Naive thymus-derived CD8-positive, alpha-beta T cell (primary cell): ENCODE measurements at regions not wholly inside any gene's neighbourhood (a gene's known extent, or its start where the extent isn't known, plus 50 kb on each side); places are given as distances from the start of the nearest gene placed in this dataset.
"Not testable (repeated sequence)": the region's sequence is repeated elsewhere in the genome, so short reads cannot be mapped to it uniquely, and the experiment has no call there.

Experiments used
- ATAC-seq, 2 donors: fragments of 150-1000 bp; cut with Tn5 transposase in 1 of 2; sonication (Bioruptor Pico), chemical (Tn5 transposase) in 1 of 2; 1 replicate in 1 of 2; 2 replicates in 1 of 2; pipeline ENCODE4 v1.10.0; 2021; ENCODE audit warnings: mild to moderate bottlenecking in 2 of 2, moderate library complexity in 2 of 2
- POLR2A ChIA-PET: fragments of 350-600 bp; sonication (Branson Sonifier 250); formaldehyde crosslinking; loops from one replicate; lab custom pipeline; 2021; ENCODE audit warnings: antibody characterized with exemption; lab: Charles Lee
- DNase-seq, 10 donors: peaks; one replicate each; pipeline versions ENCODE4 v3.0.0 to v3.0.0-alpha.2; 2020 to 2022
- H3K27ac Mint-ChIP-seq, 10 donors: one replicate each; pipeline ENCODE4 v1.8.0; 2020 to 2022; ENCODE audit warnings: mild to moderate bottlenecking in 10 of 10, mixed read lengths in 10 of 10, moderate library complexity in 4 of 10, inconsistent platforms in 1 of 10
- H3K27me3 Mint-ChIP-seq, 5 donors: one replicate each; pipeline ENCODE4 v1.8.0; 2021 to 2022; ENCODE audit warnings: mixed read lengths in 5 of 5
- H3K36me3 Mint-ChIP-seq, 3 donors: one replicate each; pipeline ENCODE4 v1.8.0; 2020 to 2022; ENCODE audit warnings: mixed read lengths in 3 of 3, mild to moderate bottlenecking in 2 of 3, inconsistent platforms in 1 of 3
- H3K4me1 Mint-ChIP-seq, 4 donors: one replicate each; pipeline ENCODE4 v1.8.0; 2021 to 2022; ENCODE audit warnings: mixed read lengths in 4 of 4
- H3K4me3 Mint-ChIP-seq, 10 donors: one replicate each; pipeline ENCODE4 v1.8.0; 2020 to 2022; ENCODE audit warnings: mild to moderate bottlenecking in 10 of 10, mixed read lengths in 10 of 10, moderate library complexity in 6 of 10, inconsistent platforms in 1 of 10
- H3K9me3 Mint-ChIP-seq, 9 donors: one replicate each; pipeline ENCODE4 v1.8.0; 2020 to 2022; ENCODE audit warnings: mixed read lengths in 9 of 9, mild to moderate bottlenecking in 3 of 9, inconsistent platforms in 1 of 9, moderate library complexity in 1 of 9

DNA sequence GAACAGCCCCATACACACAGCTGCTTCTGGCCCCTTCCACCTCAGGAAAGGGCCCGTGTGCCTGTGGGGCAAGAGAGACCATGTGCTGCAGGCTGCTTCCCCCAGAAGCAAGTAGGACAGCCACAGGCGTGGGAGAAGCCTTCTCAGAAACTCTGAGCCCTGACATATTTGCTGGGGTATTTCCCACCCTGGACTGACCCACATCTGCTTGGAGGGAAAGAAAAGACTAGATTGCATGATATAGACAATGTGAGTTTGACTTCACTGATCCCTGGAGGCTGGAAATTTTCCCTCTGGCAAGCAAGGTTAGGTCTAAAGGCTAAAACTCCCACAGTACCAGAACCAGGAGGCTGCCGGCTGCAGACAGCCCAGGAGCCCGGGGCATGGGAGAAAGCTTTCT, 213.3 kb upstream of the SSTR4 start:
- POLR2A ChIA-PET = no interaction called here
- no peak for DNase-seq
- ATAC-seq = no peak
- Mint-ChIP-seq H3K27me3 (no peaks in the 10 kb centered on the region), H3K36me3 (no peaks in the 10 kb centered on the region), H3K4me3 (no peak overlapping the region), H3K9me3 (no peaks in the 10 kb centered on the region), H3K27ac (no peak overlapping the region), H3K4me1 (no peaks in the 10 kb centered on the region)

DNA sequence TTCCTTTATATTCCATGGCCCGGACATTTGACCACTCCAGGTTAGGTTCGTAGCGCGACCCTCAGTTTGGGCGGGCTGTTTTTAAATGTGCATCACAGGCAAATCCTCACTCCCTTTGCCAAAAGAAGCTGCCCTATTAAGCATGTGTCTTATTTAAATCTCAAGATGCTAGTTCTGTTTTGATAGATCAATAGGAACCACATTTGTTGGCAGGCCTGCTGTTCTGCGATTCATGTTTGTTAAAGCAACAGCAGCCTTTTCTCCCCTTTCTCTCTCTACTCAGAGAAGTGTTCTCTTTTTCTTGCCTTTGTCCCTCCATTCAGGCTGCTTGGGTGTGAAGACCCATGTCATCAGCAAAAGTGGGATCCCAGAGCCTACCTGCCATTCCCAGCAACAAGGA, 212.0 kb upstream of the SSTR4 start:
- Mint-ChIP-seq H3K9me3 (no peaks in the 10 kb centered on the region), H3K27ac (no peak overlapping the region), H3K36me3 (no peaks in the 10 kb centered on the region), H3K27me3 (no peaks in the 10 kb centered on the region), H3K4me3 (no peak overlapping the region), H3K4me1 (no peaks in the 10 kb centered on the region)
- POLR2A ChIA-PET = no interaction called here
- DNase-seq (no peak), ATAC-seq (no peak)

DNA sequence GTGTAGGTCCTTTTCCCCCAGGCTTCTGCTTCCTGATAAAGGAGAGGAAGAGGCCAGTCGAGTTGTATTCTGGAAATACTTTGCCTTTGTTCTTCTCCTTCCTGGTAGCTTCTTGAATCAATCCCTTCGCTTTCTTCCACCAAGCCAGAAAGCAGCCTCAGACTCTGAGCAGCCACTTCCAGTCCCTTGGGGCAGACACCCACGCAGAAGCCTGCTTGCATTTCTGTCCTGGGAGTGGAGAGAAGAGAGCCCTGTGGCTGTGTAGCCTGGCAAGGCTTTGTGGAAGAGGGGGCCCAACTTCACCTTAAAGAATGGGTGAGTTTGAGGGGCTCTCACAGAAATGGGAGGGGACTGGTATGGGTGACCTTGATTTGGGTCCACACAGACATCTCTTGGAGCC, 211.0 kb upstream of the SSTR4 start:
- Mint-ChIP-seq H3K4me3 (no peak overlapping the region), H3K4me1 (no peaks in the 10 kb centered on the region), H3K27me3 (no peaks in the 10 kb centered on the region), H3K36me3 (no peaks in the 10 kb centered on the region), H3K27ac (no peak overlapping the region), H3K9me3 (peaks cover 0 to 2% (median 0%) of the 10 kb centered on the region in 9 donors)
- ATAC-seq (no peak), DNase-seq (no peak)
- POLR2A ChIA-PET = no interaction called here

DNA sequence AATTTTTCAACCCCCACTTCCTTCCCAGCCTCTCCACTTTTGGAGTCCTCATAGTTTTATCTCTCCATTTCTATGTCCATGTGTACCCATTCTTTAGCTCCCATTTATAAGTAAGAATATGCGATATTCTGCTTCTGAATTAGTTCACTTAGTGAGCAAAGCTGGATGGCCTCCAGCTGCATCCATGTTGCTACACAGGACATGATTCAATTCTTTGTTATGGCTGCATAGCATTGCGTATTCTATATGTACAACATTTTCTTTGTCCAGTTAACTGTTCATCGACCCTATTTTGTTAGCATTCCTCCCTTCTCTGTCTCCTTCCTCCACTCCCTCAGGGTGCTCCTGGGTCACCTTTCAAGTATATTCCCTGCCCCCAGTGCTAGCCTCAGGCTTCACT, 210.0 kb upstream of the SSTR4 start:
- DNase-seq (no peak), ATAC-seq (no peak)
- H3K27me3 Mint-ChIP-seq = no peaks in the 10 kb centered on the region
- H3K4me3 Mint-ChIP-seq = no peak overlapping the region
- POLR2A ChIA-PET = no interaction called here
- H3K27ac Mint-ChIP-seq = no peak overlapping the region
- no peaks in the 10 kb centered on the region for H3K36me3 Mint-ChIP-seq
- peaks cover 0 to 9% (median 0%) of the 10 kb centered on the region in 9 donors for H3K9me3 Mint-ChIP-seq
- H3K4me1 Mint-ChIP-seq = no peaks in the 10 kb centered on the region

DNA sequence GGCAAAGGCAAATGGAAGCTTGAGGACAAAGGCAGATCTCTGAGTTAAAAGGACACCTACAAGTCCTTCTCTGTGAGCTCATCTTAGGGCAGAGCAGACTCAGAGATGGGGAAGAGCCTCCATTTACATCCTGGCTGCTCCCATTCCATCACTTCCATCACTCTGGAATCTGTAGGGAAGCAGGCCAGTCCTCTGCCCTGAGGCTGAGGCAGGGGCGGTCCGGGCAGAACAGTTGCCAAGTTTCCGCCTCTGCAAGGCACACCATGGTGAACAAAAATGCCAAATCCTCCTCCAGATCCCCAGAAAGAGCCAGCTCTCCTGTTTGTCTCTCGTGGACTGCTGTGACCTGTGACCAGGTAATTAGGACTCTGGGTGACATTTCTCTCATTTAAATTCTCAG, 209.6 kb upstream of the SSTR4 start:
- ATAC-seq = no peak

DNA sequence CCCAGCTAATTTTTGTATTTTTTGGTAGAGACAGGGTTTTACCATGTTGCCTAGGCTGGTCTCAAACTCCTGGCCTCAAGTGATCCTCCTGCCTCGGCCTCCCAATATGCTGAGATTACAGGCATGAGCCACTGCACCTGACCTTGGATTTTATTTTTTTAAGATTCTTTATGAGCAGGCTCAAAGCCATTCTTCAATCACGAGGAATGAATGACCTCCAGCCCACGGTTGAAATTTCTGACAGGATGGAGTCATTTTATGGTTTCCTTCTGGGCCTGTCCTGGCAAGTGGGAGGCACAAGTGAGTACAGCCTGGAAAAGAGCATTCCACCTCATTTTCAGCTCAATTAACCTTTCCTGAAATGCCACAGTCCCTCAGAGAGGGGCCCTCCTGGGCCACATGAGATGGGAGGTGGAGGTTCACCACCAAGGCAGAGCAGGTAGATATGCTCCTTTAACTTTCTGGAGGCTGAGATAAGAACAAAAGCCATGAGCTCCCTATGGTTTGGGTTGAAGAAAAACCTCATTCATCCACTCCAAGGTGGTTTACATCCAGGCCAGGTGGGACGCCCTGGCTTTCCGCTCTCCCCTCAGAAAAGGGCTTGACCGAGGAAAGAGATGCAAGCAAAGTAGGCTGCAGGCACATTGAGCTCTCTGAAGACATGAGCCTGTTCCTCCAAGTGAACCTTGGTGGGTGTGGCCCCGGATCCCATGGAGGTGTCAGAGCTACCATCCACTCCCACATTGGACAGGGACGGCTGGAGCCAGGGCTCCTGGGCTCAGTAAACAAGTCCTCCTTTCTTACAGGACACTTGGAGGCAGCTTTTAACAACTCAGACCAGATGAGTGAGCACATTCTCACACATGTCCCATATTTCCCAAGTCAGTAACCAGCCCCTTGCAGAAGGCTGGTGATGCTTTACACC, 208.5 kb upstream of the SSTR4 start:
- Mint-ChIP-seq H3K36me3 (no peaks in the 10 kb centered on the region), H3K4me3 (no peak overlapping the region), H3K4me1 (no peaks in the 10 kb centered on the region), H3K27ac (no peak overlapping the region), H3K9me3 (peaks cover 0 to 9% (median 0%) of the 10 kb centered on the region in 9 donors), H3K27me3 (no peaks in the 10 kb centered on the region)
- POLR2A ChIA-PET = no interaction called here
- ATAC-seq (no peak), DNase-seq (no peak)

More for the DNA sequence above, 209.6 kb upstream of the SSTR4 start:
- POLR2A ChIA-PET = no interaction called here
- Mint-ChIP-seq H3K4me3 (no peak overlapping the region), H3K9me3 (peaks cover 0 to 9% (median 0%) of the 10 kb centered on the region in 9 donors), H3K4me1 (no peaks in the 10 kb centered on the region), H3K27ac (no peak overlapping the region), H3K36me3 (no peaks in the 10 kb centered on the region), H3K27me3 (no peaks in the 10 kb centered on the region)
- no peak for DNase-seq

DNA sequence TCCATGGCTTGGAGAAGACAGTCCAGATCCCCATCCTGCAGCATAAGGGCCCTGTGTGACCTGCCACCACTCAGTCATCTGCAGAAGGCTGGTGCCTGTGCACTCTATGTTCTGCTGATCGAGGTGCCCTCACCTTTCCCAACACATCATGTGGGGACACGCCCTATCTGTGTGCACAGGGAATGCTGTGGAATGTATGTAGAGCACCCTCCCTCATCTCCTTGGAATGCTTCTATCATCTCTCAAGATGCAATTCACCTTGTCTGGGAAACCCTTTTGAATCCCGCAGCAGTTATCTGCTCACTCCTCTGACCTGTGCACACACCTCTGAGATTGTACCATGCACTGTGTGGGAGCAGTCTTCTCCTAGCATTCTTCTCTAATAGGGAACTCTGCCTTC, 207.2 kb upstream of the SSTR4 start:
- Mint-ChIP-seq H3K9me3 (peaks cover 0 to 9% (median 0%) of the 10 kb centered on the region in 9 donors), H3K27me3 (no peaks in the 10 kb centered on the region), H3K27ac (no peak overlapping the region), H3K4me1 (no peaks in the 10 kb centered on the region), H3K36me3 (no peaks in the 10 kb centered on the region), H3K4me3 (no peak overlapping the region)
- POLR2A ChIA-PET = no interaction called here
- ATAC-seq = no peak
- DNase-seq = no peak

DNA sequence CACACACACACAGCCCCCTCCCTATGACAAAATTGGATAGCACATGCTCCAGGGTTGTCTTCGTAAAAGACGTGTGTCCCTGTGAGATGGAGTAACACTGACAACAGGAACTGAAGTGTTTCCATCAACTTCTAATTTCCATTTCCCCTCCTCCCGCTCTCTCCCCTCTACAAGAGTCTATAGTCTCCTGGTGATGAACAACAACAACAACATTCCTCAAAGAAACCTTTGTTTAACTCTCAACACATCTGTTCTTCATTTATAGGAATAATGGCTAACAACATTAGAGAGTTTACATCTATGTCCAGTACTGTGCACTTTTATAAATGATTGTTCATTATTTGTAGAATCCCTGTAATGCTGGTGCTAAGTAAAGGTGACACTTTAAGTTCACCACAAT, 205.8 kb upstream of the SSTR4 start:
- no peak for DNase-seq
- POLR2A ChIA-PET = no interaction called here
- Mint-ChIP-seq H3K36me3 (no peaks in the 10 kb centered on the region), H3K27me3 (peaks cover 0 to 4% (median 0%) of the 10 kb centered on the region in 5 donors), H3K4me3 (no peak overlapping the region), H3K4me1 (no peaks in the 10 kb centered on the region), H3K27ac (no peak overlapping the region), H3K9me3 (peaks cover 0 to 9% (median 0%) of the 10 kb centered on the region in 9 donors)
- ATAC-seq = no peak

DNA sequence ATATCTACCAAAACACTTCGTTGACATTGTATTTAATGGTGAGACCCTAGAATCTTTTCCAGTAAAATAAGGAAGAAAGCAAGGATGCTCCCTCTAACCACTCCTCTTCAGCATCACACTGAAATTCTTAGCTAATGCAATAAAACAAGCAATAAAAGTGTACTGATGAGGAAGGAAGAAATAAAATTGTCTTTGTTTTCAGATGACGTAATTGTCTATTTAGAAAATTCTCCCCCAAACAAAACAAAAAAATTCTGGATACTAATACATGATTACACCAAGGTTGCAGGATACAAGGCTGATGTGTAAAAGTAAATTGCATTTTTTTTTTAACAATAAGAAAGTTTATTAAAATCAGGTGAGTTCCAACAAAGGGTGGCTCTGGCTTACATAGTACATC, 205.0 kb upstream of the SSTR4 start:
- Mint-ChIP-seq H3K4me3 (no peak overlapping the region), H3K27me3 (peaks cover 0 to 8% (median 3%) of the 10 kb centered on the region in 5 donors), H3K9me3 (peaks cover 0 to 12% (median under 1%) of the 10 kb centered on the region in 9 donors), H3K27ac (no peak overlapping the region), H3K36me3 (no peaks in the 10 kb centered on the region), H3K4me1 (no peaks in the 10 kb centered on the region)
- no peak for DNase-seq
- no peak for ATAC-seq
- POLR2A ChIA-PET = no interaction called here

DNA sequence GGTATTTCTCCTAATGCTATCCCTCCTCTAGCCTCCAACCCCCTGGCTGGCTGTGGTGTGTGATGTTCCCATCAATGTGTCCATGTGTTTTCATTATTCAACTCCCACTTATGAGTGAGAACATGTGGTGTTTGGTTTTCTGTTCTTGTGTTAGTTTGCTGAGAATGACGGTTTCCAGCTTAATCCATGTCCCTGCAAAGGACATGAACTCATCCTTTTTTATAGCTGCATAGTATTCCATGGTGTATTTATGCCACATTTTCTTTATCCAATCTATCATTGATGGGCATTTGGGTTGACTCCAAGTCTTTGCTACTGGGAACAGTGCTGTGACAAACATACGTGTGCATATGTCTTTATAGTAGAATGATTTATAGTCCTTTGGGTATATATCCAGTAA, 204.4 kb upstream of the SSTR4 start:
- H3K36me3 Mint-ChIP-seq, DNase-seq, H3K4me1 Mint-ChIP-seq, ATAC-seq, H3K4me3 Mint-ChIP-seq, H3K27ac Mint-ChIP-seq, POLR2A ChIA-PET: not testable (repeated sequence)
- H3K9me3 Mint-ChIP-seq = peaks cover 0 to 18% (median 2%) of the 10 kb centered on the region in 9 donors
- peaks cover 2 to 12% (median 5%) of the 10 kb centered on the region in 5 donors for H3K27me3 Mint-ChIP-seq

DNA sequence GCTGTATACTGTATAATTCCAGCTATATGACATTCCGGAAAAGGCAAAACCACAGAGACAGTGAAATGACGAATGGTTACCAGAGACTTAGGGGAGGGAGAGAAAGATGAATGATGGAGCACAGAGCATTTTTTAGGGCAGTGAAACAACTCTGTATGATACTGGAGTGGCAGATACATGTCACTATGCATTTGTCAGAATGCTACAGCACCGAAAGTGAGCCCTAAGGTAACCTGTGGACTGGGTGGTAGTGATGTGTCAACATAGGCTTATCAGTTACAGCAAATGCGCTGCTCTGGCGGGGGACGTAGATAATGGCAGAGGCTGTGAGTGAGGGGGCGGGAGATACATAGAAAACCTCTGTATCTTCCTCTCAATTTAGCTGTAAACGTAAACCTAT, 201.3 kb upstream of the SSTR4 start:
- H3K4me1 Mint-ChIP-seq = no peaks in the 10 kb centered on the region
- H3K36me3 Mint-ChIP-seq = no peaks in the 10 kb centered on the region
- no peak overlapping the region for H3K27ac Mint-ChIP-seq
- H3K27me3 Mint-ChIP-seq = peaks cover 2 to 15% (median 5%) of the 10 kb centered on the region in 5 donors
- POLR2A ChIA-PET = no interaction called here
- DNase-seq (no peak), ATAC-seq (no peak)
- H3K4me3 Mint-ChIP-seq = no peak overlapping the region
- peaks cover 0 to 20% (median 2%) of the 10 kb centered on the region in 9 donors for H3K9me3 Mint-ChIP-seq

DNA sequence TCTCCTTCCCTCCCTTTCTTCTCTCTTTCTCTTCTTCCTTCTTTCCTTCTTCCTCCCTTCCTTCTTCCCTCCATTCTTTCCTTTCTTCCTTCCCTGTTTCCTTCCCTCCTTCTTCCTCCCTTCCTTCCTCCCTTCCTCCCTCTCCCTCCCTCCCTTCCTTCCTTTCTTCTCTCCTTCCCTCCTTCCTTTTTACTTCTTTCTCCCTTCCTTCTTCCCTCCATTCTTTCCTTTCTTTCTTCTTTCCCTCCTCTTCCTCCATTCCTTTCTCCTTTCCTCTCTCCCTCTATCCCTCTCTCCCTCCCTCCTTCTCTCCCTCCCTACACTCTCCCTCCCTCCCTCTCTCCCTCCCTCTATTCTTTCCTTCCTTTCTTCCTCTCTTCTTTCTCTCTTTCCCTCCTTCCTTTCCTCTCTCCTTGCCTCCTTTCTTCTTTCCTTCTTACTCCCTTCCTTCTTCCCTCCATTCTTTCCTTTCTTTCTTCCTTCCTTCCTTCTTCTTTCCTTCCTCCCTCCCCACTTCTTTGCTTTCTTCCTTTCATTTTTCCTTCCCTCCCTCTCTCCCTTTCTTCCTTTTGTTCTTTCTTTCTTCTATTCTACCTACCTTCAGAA, 200.4 kb upstream of the SSTR4 start:
- Mint-ChIP-seq H3K27me3 (peaks cover 2 to 15% (median 5%) of the 10 kb centered on the region in 5 donors), H3K27ac (no peak overlapping the region), H3K4me1 (no peaks in the 10 kb centered on the region), H3K9me3 (peaks cover 0 to 12% (median 2%) of the 10 kb centered on the region in 9 donors), H3K4me3 (no peak overlapping the region), H3K36me3 (no peaks in the 10 kb centered on the region)
- DNase-seq (no peak), ATAC-seq (no peak)
- POLR2A ChIA-PET = no interaction called here

DNA sequence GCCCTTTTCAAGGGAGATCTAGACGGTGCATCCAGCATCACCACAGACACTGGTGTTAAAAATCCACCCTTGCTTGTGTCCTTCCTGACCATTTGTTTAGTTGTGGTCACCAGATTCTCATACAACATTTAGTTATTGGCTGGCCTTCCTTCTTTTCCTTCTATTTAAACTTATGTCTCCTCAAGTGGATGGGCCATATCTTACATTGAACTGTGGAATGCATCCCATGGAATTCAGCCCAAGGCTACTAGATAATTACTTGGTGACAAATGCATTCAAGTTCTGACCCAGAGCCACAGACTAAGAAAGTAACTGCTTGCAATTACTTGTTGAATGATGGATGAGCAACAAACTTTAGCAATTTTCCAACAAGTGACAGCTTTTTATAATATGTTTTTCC, 198.9 kb upstream of the SSTR4 start:
- peaks cover 0 to 11% (median 2%) of the 10 kb centered on the region in 9 donors for H3K9me3 Mint-ChIP-seq
- no peaks in the 10 kb centered on the region for H3K36me3 Mint-ChIP-seq
- no peak for ATAC-seq

More for the DNA sequence above, 198.9 kb upstream of the SSTR4 start:
- Mint-ChIP-seq H3K4me1 (no peaks in the 10 kb centered on the region), H3K27ac (no peak overlapping the region), H3K4me3 (no peak overlapping the region), H3K27me3 (peaks cover 2 to 15% (median 5%) of the 10 kb centered on the region in 5 donors)
- POLR2A ChIA-PET = no interaction called here
- no peak for DNase-seq
